ENCODE measurements at regions not wholly inside any gene's neighbourhood (a gene's known extent, or its start where the extent isn't known, plus 50 kb on each side); places are given as distances from the start of the nearest gene placed in this dataset.

DNA sequence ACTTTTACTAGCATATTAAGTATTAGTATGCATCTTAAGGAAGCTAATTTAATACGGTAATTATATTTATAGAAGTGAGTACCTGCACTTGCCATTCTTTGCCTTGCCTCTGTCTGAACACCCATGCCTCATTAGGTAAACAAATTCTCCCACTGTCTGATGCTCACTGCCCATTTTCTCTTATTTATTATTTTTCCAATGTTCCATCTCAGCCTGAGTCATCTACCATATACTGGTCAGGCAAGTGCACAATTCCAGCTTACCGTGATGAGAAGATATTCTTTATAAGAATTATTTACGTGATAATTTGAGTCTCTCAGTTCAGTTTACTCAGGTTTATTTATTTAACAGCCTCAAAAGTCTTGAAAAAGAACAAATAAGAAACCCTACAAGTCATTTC, 619.2 kb upstream of the EYS start:
- no peaks in the 10 kb centered on the region for H3K36me3 ChIP-seq (ENCODE audit: low read depth)
- no peak overlapping the region for H3K4me3 ChIP-seq
- TF ChIP-seq, protein P1, sequence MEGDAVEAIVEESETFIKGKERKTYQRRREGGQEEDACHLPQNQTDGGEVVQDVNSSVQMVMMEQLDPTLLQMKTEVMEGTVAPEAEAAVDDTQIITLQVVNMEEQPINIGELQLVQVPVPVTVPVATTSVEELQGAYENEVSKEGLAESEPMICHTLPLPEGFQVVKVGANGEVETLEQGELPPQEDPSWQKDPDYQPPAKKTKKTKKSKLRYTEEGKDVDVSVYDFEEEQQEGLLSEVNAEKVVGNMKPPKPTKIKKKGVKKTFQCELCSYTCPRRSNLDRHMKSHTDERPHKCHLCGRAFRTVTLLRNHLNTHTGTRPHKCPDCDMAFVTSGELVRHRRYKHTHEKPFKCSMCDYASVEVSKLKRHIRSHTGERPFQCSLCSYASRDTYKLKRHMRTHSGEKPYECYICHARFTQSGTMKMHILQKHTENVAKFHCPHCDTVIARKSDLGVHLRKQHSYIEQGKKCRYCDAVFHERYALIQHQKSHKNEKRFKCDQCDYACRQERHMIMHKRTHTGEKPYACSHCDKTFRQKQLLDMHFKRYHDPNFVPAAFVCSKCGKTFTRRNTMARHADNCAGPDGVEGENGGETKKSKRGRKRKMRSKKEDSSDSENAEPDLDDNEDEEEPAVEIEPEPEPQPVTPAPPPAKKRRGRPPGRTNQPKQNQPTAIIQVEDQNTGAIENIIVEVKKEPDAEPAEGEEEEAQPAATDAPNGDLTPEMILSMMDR (conservative IDR thresholded peaks at IDR 0.05): no peak
- no peak for TF ChIP-seq EZH2 (IDR thresholded peaks at IDR 0.05; ENCODE audit: low read depth)
- H3K4me1 ChIP-seq (replicated peaks; ENCODE audit: insufficient read depth): no peaks in the 10 kb centered on the region
- intact Hi-C loops (cut with micrococcal nuclease; ENCODE audit: unreplicated experiment): no loop called here
- no peaks in the 10 kb centered on the region for H3K9me3 ChIP-seq (ENCODE audit: insufficient read depth, low read depth)
- CTCF ChIA-PET: no interaction called here
- H3K4me2 ChIP-seq: no peak overlapping the region
- no peak overlapping the region for H3K27ac ChIP-seq
- no peaks in the 10 kb centered on the region for H3F3A ChIP-seq (ENCODE audit: insufficient read depth, low read depth)
- H3K9me2 ChIP-seq (ENCODE audit: insufficient read depth): no peaks in the 10 kb centered on the region
- H2AFZ ChIP-seq: no peak overlapping the region
- DNase-seq: no peak
- POLR2A ChIA-PET (ENCODE audit: unreplicated experiment): no interaction called here
- no peaks in the 10 kb centered on the region for H4K20me1 ChIP-seq (ENCODE audit: insufficient read depth)
- no peaks in the 10 kb centered on the region for H3K79me2 ChIP-seq (ENCODE audit: low read depth)
- H3K27me3 ChIP-seq (ENCODE audit: insufficient read depth, low read depth): no peaks in the 10 kb centered on the region
- BruUV-seq (replicated peaks): no TSS peak

DNA sequence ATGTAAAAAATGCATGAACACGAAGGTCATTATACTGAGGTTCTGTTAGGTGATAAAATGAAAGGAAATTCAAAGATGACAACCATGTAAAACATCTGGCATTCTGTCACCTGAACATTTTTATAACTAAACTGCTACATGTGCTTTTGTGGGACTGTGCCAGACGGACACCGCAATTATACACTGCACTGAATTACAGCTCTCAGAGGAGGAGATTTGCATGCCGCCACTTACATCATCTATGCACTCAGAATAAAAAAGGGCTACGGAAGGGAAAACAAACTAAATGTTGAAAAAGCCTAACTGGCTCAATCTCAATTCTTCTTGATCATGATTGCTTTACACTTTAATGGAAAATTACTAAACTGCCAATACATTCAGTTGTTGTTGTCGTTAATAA, 614.0 kb upstream of the EYS start:
- no TSS peak for BruUV-seq (replicated peaks)
- TF ChIP-seq, protein P1 (conservative IDR thresholded peaks at IDR 0.05): no peak
- TF ChIP-seq EZH2 (IDR thresholded peaks at IDR 0.05; ENCODE audit: low read depth): no peak
- Histone ChIP-seq H3K36me3 (ENCODE audit: low read depth) (no peaks in the 10 kb centered on the region), H3K4me2 (no peak overlapping the region), H3K79me2 (ENCODE audit: low read depth) (no peaks in the 10 kb centered on the region), H3K27ac (no peak overlapping the region), H3K4me1 (replicated peaks; ENCODE audit: insufficient read depth) (no peaks in the 10 kb centered on the region), H3F3A (ENCODE audit: insufficient read depth, low read depth) (no peaks in the 10 kb centered on the region), H3K9me3 (ENCODE audit: insufficient read depth, low read depth) (no peaks in the 10 kb centered on the region), H2AFZ (no peak overlapping the region), H3K27me3 (ENCODE audit: insufficient read depth, low read depth) (no peaks in the 10 kb centered on the region), H3K4me3 (no peak overlapping the region), H4K20me1 (ENCODE audit: insufficient read depth) (no peaks in the 10 kb centered on the region), H3K9me2 (ENCODE audit: insufficient read depth) (no peaks in the 10 kb centered on the region)
- DNase-seq: no peak
- ChIA-PET CTCF (no interaction called here), POLR2A (ENCODE audit: unreplicated experiment) (no interaction called here)
- intact Hi-C loops (cut with micrococcal nuclease; ENCODE audit: unreplicated experiment): no loop called here

- H3K9me2 ChIP-seq (ENCODE audit: insufficient read depth): no peaks in the 10 kb centered on the region
- no peak overlapping the region for H2AFZ ChIP-seq
- H3K27me3 ChIP-seq (ENCODE audit: insufficient read depth, low read depth): no peaks in the 10 kb centered on the region
- peaks cover 9% of the 10 kb centered on the region; the same call in 1 of the 2 replicates for H3K9me3 ChIP-seq (ENCODE audit: insufficient read depth, low read depth)
- no peak for TF ChIP-seq EZH2 (IDR thresholded peaks at IDR 0.05; ENCODE audit: low read depth)
- TF ChIP-seq, protein P1 (conservative IDR thresholded peaks at IDR 0.05): no peak
- no peak overlapping the region for H3K4me3 ChIP-seq
- ChIA-PET POLR2A (ENCODE audit: unreplicated experiment) (no interaction called here), CTCF (no interaction called here)
- no peaks in the 10 kb centered on the region for H4K20me1 ChIP-seq (ENCODE audit: insufficient read depth)
- no peak for DNase-seq
- no peaks in the 10 kb centered on the region for H3K79me2 ChIP-seq (ENCODE audit: low read depth)
- no peak overlapping the region for H3K27ac ChIP-seq
- intact Hi-C loops (cut with micrococcal nuclease; ENCODE audit: unreplicated experiment): no loop called here
- H3F3A ChIP-seq (ENCODE audit: insufficient read depth, low read depth): no peaks in the 10 kb centered on the region
- no peaks in the 10 kb centered on the region for H3K4me1 ChIP-seq (replicated peaks; ENCODE audit: insufficient read depth)
- no peak overlapping the region for H3K4me2 ChIP-seq
- no peaks in the 10 kb centered on the region for H3K36me3 ChIP-seq (ENCODE audit: low read depth)
- no TSS peak for BruUV-seq (replicated peaks)
Observed at GRCh38 chr6:66307490-66307889, 600.5 kb upstream of the EYS start.

Measured in PC-9 (cell line).